ENCODE measurements at regions not wholly inside any gene's neighbourhood (a gene's known extent, or its start where the extent isn't known, plus 50 kb on each side); places are given as distances from the start of the nearest gene placed in this dataset.
"Not testable (repeated sequence)": the region's sequence is repeated elsewhere in the genome, so short reads cannot be mapped to it uniquely, and the experiment has no call there.

- POLR2A ChIA-PET (ENCODE audit: partially characterized antibody); H2BK12ac ChIP-seq (ENCODE audit: low read depth, low read length); H2AFZ ChIP-seq (ENCODE audit: low read length); H3K4ac ChIP-seq (replicated peaks; ENCODE audit: insufficient read length, low read depth, low read length); H4K91ac ChIP-seq (replicated peaks; ENCODE audit: insufficient read length, low read length); H2BK120ac ChIP-seq (replicated peaks; ENCODE audit: low read depth, low read length); H4K5ac ChIP-seq (ENCODE audit: insufficient read length, low read depth, low read length); DNase-seq (ENCODE audit: low read depth in 1 of 2, low spot score in 2 of 2); H3K79me2 ChIP-seq (ENCODE audit: control insufficient read depth in 1 of 2, insufficient read depth in 2 of 2, low read length in 2 of 2); H3K23ac ChIP-seq (ENCODE audit: insufficient read length); H3K4me2 ChIP-seq (ENCODE audit: insufficient read depth in 1 of 2, low read depth in 2 of 2, low read length in 2 of 2); H3K56ac ChIP-seq (replicated peaks; ENCODE audit: insufficient read length, low read depth, low read length); H3K9me3 ChIP-seq (ENCODE audit: insufficient read depth in 2 of 2, low read depth in 1 of 2, low read length in 1 of 2); H2BK15ac ChIP-seq (ENCODE audit: low read length); H4K20me1 ChIP-seq (replicated peaks in 1 of 2; ENCODE audit: control insufficient read depth in 1 of 2, insufficient read depth in 2 of 2, low read length in 2 of 2); H2BK5ac ChIP-seq (ENCODE audit: low read depth, low read length); H3K4me3 ChIP-seq (ENCODE audit: extremely low read depth in 1 of 4, insufficient read depth in 2 of 4, low read depth in 3 of 4, low read length in 4 of 4); H3K27me3 ChIP-seq (replicated peaks in 1 of 4; ENCODE audit: control insufficient read depth in 3 of 4, extremely low read depth in 1 of 4, insufficient read depth in 3 of 4, low read length in 3 of 4); H2BK20ac ChIP-seq (ENCODE audit: low read length); H3K9ac ChIP-seq (replicated peaks in 1 of 4; ENCODE audit: extremely low read depth in 1 of 4, low read depth in 3 of 4, low read length in 3 of 4); H3K27ac ChIP-seq (ENCODE audit: low read depth, low read length); H3K18ac ChIP-seq (ENCODE audit: extremely low read depth, low read length); H4K8ac ChIP-seq (ENCODE audit: extremely low read depth, insufficient read depth, low read length); H3K36me3 ChIP-seq (ENCODE audit: control insufficient read depth in 2 of 4, insufficient read depth in 4 of 4, low read length in 3 of 4); H3K79me1 ChIP-seq (ENCODE audit: low read depth, low read length); H2AK5ac ChIP-seq (ENCODE audit: low read depth, low read length); H3K14ac ChIP-seq (ENCODE audit: insufficient read length); CTCF ChIA-PET (ENCODE audit: partially characterized antibody); FAIRE-seq: not testable (repeated sequence)
- peaks cover 11% of the 10 kb centered on the region; the same call in 1 of the 2 replicates for H3K23me2 ChIP-seq (ENCODE audit: low read depth, low read length)
- H3K4me1 ChIP-seq (replicated peaks in 1 of 4; ENCODE audit: control insufficient read depth in 3 of 4, insufficient read depth in 4 of 4, low read length in 3 of 4): peaks cover 0 to 11% (median 6%) of the 10 kb centered on the region in 4 experiments; a peak in 6 of 7 replicates
- 87% methylated on average over 20 of the region's 20 CpGs; no CpG with 5 or more reads in 1 of the 2 experiments for WGBS, 2 experiments (ENCODE audit: extremely low coverage in 1 of 2, insufficient coverage in 1 of 2, insufficient read length in 1 of 2, insufficient replicate concordance in 2 of 2, low coverage in 1 of 2, low lambda C conversion rate in 2 of 2, missing lambda C conversion rate in 1 of 2)
Measured at GRCh38 chr16:88268186-88268970, 114.4 kb upstream of the ZNF469 start.

All from H1 (cell line).